ENCODE measurements at regions not wholly inside any gene's neighbourhood (a gene's known extent, or its start where the extent isn't known, plus 50 kb on each side); places are given as distances from the start of the nearest gene placed in this dataset.
"Not testable (repeated sequence)": the region's sequence is repeated elsewhere in the genome, so short reads cannot be mapped to it uniquely, and the experiment has no call there.

DNA sequence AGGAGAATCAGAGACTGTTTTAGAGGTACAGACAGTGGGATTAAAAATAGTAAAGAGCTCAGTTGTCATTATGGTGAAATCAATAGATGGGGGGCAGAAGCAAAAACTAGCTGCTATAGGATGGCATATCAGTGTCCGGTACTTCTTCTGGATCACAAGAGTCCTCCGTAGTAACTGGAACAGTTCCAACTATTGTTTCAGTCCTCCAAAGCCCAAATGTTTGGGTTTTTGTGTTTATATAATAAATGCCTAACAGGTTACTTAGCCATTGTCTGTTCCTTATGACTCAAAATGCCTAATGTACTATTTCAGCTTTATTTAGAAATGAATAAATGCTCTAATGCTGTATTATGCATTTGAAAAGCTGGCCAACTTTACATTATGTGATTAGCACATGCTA lies 401.2 kb downstream of the PTH2R start:
- DNase-seq: no peak

DNA sequence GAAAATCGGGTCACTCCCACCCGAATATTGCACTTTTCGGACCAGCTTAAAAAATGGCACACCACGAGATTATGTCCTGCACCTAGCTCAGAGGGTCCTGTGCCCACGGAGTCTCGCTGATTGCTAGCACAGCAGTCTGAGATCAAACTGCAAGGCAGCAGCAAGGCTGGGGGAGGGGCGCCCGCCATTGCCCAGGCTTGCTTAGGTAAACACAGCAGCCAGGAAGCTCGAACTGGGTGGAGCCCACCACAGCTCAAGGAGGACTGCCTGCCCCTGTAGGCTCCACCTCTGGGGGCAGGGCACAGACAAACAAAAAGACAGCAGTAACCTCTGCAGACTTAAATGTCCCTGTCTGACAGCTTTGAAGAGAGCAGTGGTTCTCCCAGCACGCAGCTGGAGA lies 405.3 kb downstream of the PTH2R start:
- not testable (repeated sequence) for DNase-seq

DNA sequence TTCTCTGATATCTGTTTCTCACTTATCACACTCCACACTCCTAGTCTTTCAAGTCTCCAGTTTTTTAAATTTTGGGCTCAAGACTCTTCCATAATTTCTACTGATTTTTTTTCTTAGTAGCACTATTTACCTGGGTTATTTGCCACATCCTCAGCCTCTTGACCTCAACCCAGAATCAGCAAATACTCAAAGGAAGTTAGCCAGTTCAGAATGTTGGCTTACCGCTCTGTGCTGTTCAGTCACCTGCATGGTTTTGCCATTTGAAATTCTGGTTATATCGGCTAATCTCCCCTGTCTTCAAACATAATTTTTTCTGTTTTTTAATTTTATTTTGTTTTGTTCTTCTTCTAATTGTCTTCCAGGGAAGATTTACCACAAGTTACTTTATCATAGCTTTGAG lies 412.6 kb downstream of the PTH2R start:
- no peak for DNase-seq

DNA sequence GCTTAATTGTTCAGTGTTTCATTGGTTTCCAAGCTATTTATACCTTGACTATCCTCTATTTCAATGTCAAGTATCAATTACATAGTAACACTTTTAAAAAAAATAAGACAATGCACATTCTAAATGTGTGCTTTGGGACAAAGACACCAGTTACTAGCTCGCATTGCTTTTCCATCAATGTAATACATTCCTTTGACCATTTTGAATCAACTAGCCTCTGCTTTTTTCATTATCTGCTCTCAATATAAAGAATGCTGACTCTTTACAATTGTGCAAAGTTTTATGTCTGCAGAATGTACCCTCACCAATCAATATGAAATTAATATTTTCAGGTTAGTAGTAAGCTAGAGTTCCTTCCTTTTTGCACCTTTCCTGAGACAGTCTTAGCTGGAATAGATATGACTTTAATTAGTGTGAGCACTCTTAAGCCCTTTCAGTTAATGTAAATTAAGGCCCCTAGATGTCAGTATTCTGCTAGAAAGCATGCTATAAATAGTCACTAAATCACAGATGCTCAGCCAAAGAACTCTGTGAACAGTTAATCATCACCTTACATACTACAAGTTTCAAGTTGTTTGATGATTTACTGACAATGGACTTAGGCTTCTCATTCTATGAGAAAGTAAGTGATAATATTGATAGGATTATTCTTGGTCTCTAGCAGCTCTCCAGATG lies 413.6 kb downstream of the PTH2R start:
- DNase-seq: no peak

DNA sequence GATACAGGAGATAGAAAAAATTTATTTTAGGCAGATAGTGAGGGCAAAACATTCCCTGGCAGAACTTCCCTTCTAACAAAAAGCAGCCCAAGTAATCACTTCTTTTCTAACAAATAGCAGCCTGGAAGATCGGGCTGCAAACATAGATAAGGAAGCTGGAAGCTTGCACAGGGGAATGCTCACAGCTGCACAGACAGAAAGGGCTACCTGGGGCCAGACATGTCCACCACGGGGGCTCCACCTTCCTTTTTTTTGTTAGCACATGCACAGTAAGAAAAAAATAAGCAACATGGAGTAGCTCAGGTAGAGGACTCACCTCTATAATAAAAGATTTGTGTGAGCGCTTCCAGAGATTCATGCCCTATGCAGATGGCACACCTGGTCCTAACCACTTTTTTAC lies 420.5 kb downstream of the PTH2R start:
- no peak for DNase-seq

DNA sequence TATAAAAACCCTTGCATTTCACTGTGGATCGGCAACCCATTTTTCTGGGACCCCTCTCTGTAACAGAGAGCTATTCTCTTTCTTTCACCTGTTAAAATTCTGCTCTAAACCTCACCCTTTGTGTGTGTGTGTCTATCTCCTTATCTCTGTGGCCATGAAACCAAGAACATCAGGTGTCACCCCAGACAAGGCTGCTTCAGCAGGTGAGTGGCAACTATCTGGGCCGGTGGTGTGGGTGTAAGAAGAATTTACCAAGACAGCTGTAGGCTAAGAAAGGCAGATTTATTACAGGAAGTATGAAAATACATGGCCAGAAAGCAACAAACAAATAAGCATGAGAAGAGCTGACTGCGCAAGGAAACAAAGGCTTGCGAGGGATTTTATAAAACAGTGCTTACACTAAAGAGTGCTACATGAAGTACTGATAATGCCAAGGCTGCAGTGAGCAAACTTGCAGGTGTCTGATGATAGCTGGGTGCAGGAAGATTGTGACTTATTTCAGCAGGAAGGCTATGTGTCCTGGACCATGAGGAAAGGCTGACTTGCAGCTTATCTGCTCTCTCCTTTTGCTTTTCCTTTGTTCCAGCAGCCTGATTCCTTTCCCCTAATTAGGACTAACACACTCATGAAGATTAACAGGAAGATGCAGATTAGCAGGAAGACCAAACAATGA lies 421.1 kb downstream of the PTH2R start:
- no peak for DNase-seq

DNA sequence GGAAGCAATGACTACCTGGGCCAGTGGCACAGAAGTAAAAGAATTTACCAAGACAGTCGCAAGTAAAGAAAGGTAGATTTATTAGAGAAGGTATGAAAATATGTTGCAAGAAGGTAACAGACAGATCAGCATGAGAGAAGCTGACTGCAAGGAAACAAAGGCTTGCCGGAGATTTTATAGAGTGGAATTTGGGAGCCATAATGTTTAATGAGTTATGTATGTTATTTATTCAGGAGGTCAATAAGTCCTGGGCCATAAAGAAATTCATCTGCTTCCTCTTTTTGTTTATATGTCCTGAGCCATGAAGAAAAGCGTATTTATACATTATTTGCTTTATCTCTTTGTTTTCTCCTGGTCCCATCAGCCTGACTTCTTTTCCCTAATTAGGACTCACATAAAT lies 423.6 kb downstream of the PTH2R start:
- DNase-seq: no peak

DNA sequence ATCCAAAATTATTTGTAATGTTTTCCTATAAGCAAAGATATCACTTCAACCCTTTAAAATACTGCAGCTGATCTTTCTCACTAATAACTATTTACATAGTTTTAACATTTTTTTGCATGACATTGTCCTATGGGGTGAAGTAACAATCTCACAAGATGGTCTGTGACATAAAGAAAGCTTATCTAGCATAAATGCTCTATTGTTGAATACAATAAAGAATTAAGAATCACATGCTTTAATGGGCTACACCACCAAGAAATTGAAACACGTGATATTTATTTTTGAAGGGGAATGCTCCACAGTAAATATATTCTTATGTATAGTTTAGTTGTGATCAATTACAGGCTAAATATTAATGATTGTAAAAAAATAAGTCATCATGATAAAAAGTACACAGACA lies 441.1 kb downstream of the PTH2R start:
- DNase-seq: no peak

DNA sequence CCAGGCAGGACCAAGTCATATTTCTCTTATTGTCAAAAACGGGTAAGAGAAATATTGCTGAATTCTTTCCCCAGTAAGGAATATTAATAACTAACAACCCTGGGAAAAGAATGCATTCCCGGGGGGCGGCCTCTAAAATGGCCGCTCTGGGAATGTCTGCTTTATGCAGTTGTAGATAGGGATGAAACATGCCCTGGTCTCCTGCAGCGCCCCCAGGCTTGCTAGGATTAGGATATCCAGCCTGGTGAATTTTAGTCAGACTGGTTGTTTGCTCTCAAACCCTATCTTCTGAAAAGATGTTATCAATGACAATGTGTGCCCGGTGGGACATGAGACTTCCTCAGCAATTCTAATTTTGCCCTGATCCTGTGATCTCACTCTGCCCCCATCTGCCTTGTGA lies 448.1 kb downstream of the PTH2R start:
- DNase-seq: no peak

DNA sequence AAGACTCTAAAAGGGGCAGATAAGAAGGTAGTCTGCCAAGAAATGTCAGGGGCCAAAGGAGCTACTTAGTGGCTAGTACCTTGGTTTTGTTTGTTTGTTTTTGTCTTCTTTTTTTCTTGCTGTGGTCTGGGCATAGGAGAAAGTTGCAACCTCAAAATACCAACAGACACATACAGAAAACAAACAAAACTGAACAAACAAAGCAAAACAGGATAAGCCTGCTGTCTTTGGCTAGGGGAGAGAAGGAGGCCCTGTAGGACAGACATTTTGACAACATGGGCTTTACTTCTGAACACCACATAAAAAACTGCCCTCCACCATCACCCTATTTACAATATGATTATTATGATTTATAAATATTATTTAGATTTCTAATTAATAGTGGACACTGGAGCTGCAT lies 460.8 kb downstream of the PTH2R start:
- no peak for DNase-seq

DNA sequence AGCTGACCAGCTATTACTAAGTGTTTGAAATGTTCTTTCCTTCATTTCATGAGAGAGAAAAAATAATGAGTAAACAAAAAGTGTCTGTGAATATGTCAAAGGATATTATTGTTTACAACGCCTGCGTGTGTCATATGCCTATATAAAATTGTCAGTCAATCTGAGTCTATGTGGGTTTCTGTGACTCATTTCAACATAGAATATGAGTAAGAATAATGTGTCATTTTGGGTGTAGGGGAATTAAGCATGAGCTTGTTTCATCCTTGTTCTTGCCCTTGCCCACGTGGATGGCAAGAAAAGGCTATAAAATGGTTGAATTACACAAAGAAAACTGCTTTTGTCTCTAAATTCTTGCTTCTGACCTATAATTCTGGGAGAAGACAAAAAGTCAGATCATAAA lies 466.0 kb downstream of the PTH2R start:
- DNase-seq: no peak

DNA sequence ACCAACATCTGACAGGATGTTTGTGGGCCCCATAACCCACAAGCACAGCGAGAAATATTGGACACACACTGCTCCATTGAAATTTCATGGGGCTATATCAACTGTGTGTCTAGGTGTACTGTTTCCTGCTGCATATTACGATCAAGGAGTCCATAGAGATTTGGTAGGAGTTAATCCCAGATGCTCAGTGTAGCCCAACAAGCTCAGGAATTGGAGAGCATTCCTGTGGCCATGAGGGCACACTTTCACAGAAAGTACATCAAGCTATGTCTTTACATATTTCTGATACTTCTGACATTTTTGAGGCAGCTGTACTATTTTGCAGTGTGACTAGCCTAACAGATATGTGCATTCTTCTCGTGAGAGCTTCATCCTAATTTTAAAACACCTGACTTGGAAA lies 473.1 kb downstream of the PTH2R start:
- DNase-seq: no peak

DNA sequence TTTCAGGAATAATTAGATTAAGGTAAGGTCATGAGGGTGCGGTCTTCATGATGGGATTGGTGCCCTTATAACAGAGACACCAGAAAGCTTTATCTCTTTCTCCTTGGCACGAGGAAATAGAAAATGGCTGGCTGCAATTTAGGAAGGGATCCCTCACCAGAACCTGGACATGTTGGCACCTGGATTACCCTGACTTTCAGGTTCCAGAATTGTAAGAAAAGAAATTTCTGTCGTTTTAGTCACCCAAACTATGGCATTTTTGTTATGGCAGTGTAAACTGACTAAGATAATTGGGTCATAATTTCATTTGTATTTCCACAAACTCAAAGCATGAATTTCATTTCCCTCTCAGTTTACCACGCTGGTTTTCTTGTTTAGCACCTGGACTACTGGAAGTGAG lies 473.6 kb downstream of the PTH2R start:
- no peak for DNase-seq

DNA sequence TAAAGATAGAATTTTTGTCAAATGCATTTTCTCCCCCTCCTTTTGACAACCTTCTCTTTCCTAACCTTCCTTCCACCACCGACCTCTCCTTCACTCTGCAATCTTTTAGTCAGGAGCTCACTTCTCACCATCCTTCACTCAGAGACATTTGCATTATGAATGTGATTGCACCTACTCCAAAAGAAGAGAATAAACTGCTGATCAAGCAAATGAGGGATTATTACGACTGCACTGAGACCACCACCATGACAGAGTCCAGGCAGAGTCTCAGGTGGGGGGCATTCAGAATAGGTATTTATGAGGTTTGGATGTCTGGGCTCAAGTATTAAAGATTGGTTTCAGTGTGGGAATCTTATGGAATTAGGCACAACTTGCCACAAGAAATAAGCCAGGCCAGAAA lies 483.9 kb downstream of the PTH2R start:
- DNase-seq: no peak

DNA sequence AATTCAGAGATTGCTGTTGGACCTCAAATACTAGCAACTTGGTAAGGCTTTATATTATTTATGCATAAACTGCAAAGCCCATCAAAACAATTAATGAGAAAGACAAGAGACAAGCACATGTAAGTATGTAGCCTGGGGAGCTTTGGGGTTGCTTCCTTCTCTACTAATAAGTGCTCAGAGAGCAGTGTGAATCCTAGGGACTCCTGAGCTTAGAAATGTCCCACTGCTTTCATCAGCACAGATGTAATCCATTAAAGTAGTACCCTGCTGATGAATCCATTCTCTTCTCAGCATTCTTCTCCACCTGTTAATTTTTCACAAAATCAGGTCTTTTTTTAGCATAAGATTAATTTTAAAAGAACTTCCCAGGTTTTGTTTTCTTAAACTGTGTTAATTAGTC lies 485.6 kb downstream of the PTH2R start:
- no peak for DNase-seq

DNA sequence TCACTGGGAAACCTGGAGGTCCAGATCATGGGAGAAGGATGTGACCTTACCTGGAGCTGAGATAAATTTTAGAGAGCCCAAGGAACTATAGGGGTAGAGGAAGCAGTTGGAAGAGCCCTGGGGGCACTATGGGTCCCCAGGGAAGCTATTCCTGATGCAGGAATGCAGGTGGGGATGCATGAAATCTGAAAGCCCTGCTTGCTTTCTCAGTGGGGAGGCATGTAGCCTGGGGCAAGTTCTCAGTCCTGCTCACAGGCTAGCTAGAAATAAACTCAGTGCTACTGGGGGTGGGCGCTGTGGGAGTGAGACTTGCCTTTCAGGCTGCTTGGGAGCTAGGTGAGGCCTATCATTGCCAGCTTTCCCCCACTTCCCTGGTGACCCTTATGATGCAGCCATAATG lies 499.7 kb downstream of the PTH2R start:
- no peak for DNase-seq

DNA sequence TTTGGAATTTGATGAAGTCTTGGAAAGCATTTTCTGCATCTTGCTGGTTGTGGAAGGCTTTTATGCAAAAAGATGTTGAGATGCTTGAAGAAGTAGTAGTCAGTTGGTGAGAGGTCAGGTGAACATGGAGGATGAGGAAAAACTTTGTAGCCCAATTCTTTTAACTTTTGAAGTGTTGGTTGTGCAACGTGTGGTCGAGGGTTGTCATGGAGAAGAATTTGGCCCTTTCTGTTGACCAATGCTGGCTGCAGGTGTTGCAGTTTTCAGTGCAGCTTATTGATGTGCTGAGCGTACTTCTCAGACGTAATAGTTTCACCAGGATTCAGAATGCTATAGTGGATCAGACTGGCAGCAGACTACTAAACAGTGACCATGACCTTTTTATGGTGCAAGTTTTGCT lies 508.4 kb upstream of the MAP2 start:
- DNase-seq: no peak

DNA sequence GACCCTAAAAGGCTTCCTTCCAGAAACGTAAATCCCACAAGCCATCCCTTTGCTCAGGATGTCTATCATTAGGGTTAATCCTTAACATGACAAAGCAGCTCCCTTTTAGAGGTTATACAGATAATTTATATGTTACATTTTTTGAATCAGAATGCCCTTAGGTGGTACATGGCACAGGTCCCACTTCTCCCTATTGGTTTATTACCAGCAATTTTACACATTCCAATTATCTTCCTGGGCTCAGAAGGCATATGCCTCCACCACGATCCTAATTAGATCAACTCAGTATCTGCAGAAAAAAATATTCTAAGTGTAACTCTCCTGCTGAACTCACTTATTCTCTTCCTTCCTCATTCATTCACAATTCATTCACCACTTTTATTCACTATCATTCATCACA lies 507.0 kb upstream of the MAP2 start:
- no peak for DNase-seq

DNA sequence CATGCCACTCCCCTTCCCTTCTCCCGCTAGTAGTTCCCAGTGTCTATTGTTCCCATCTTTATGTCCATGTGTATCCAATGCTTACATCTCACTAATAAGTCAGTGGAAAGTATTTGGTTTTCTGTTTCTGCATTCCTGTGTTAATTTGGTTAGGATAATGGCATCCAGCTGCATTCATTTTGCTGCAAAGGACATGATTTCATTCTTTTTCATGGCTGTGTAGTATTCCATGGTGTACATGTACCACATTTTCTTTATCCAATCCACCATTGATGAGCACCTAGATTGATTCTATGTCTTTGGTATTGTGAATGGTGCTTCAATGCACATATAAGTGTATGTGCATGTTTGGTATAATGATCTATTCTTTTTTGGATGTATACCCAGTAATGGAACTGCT lies 502.5 kb upstream of the MAP2 start:
- DNase-seq: not testable (repeated sequence)

DNA sequence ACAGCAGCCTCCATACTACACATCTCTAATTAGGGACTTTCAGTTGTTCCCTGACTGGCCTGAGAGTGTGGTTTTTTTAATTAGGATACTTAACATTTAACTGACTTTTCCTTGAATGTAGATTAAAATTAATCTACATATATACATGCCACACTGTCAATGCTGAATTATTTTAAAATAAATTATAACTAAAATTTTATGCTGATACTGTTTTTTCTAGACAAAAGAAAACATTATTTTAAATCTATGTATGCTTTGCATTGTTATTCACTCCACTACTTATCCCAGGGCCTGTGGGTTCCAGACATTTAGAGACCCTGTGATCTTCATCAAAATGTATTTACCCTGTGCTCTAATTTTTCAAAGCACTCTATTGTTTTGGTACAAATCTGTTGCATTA lies 496.0 kb upstream of the MAP2 start:
- no peak for DNase-seq

DNA sequence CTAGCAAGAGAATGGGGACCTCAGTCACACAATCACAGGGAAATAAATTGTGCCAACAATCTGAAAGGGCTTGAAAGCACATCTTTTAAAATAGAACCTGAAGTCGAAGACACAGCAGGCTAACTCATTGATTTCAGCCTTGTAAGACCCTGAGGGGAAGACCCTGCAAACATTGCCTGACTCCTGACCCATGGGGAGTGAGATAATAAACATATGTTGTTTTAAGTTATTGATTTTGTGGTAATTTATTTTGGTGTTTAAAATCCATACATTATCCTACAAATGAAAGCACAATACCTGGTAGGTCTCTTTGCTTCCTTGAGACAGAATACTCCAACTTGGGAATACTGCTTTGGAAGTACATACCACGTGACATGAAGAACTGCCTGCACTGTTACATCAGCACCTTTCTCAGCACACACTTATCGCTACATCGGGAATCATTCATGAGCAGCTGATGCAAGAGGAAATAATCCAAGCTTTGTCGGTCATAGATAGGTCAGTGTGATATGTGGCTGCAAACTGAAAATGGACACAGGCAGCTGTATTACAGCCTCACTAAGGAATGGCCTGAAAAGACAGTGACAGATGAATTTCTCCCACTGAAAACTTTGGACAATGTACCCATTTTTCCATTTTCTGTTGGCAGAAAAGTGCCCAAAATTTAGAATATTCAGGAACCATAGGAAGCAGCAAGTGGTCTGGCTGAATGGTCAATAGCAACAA lies 494.5 kb upstream of the MAP2 start:
- DNase-seq: no peak

DNA sequence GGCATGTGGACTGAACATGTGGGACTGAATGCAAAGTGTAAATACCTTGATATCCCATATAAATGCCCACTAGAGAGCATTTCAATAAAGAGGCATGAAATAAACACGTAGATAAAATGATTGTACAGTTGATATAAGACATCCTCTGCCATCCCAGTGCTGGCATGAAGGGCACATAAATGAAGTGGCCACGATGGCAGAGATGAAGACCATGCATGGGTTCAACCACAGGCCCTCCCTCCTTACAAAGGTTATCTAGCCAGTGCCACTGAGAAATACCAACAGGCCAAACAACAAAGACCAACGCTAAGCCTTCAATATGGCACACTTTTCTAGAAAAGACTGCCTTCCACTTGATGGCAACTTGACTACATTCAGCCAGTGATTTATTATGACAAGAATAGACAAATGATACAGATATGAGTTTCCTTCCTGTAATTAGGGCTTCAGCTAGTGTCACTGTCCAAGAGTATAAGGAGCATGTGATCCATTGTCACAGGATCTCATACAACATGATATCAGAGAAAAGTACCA lies 493.9 kb upstream of the MAP2 start:
- no peak for DNase-seq

DNA sequence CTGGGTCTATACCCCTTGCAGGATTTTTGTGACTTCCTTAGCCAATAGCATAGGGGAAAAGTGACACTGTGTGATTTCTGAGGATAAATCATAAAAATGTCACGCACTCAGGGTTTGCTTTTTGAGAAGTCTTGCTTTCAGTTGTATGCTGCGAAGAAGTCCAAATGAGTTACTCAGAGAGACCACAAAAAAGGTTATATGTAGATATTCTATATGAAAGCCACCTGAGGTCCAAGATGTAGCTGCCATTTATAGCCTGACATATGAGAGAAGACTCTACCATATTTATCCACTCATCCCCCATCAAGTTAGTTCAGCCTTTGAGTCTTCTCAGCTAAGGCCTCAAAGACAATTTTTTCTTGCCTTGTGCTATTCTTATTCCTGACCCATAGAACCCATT lies 488.3 kb upstream of the MAP2 start:
- no peak for DNase-seq

DNA sequence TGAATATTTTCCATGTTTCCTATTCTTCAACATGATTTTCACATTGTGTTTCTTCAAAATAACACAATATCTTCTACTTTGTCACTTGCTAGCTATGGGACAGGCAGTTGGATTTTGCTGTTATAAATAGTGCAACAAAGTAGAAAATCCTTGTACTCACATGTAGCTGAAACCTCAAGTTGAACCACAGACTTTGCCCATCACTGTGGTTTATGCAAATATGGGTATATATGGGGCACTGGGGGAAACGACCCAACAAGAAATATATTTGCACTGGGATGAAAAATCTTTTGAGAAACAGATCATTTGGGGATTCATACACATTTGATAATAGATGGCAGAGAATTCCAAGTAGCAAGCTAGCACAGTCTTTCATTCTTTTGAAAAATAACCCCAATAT lies 486.3 kb upstream of the MAP2 start:
- no peak for DNase-seq
